GM12878 (cell line): ENCODE measurements at regions not wholly inside any gene's neighbourhood (a gene's known extent, or its start where the extent isn't known, plus 50 kb on each side); places are given as distances from the start of the nearest gene placed in this dataset.

Source experiments
- ATAC-seq: fragments of 200-7000 bp; cut with Tn5 transposase; 3 replicates; pipeline ENCODE4 v1.9.1; 2020; ENCODE audit warnings: mild to moderate bottlenecking, moderate library complexity
- BruUV-seq: library from RNA; stranded (reverse); fragments of 400-500 nt; replicated peaks from 2 replicates; lab custom pipeline; 2021; lab: Mats Ljungman, UMichigan
- CTCF ChIA-PET: fragments of 300-600 bp; sonication (Branson Sonifier 250); formaldehyde crosslinking; extraction: SDS; loops from one replicate; lab custom pipeline; 2021; ENCODE audit warnings: inconsistent platforms; lab: Yijun Ruan, JAX
- POLR2A ChIA-PET: fragments of 350-600 bp; formaldehyde crosslinking; extraction: SDS; loops from one replicate; lab custom pipeline; 2021; ENCODE audit warnings: inconsistent platforms; lab: Charles Lee
- RAD21 ChIA-PET: fragments of 300-600 bp; sonication (Branson Sonifier 250); formaldehyde crosslinking; loops from one replicate; lab custom pipeline; 2023; ENCODE audit warnings: antibody characterized with exemption; ENCODE audit not compliant: unreplicated experiment; lab: Charles Lee
- SMC1A ChIA-PET: fragments of 300-600 bp; sonication (Branson Sonifier 250); formaldehyde crosslinking; loops from one replicate; lab custom pipeline; 2023; ENCODE audit not compliant: unreplicated experiment, uncharacterized antibody; lab: Charles Lee
- DNase-seq: peaks from one replicate; pipeline ENCODE4 v3.0.0-alpha.2; 2011; ENCODE audit warnings: low read depth, low spot score
- FAIRE-seq: peaks from 3 replicates; lab custom pipeline; 2011; peaks lifted over from hg19 to GRCh38; lab: Jason Lieb, UNC
- H2AFZ ChIP-seq: 2 replicates; pipeline ENCODE4 v1.6.0; 2011; ENCODE audit warnings: low read depth, low read length, control low read depth; ENCODE audit not compliant: control insufficient read depth
- H3K27ac ChIP-seq: 2 replicates; pipeline ENCODE4 v1.5.1; 2011; ENCODE audit warnings: control low read depth; ENCODE audit not compliant: control insufficient read depth, insufficient read depth
- H3K27me3 ChIP-seq, 2 experiments: replicated peaks in 1 of 2; 2 replicates each; pipeline versions ENCODE4 v1.6.0 to v1.6.1; 2011; ENCODE audit warnings: low read length in 1 of 2; ENCODE audit not compliant: control insufficient read depth in 2 of 2, insufficient read depth in 2 of 2
- H3K36me3 ChIP-seq, 2 experiments: 2 replicates each; pipeline ENCODE4 v1.5.1; 2011; ENCODE audit warnings: low read length in 1 of 2; ENCODE audit not compliant: control insufficient read depth in 2 of 2, insufficient read depth in 2 of 2
- H3K4me1 ChIP-seq: 2 replicates; pipeline ENCODE4 v1.6.1; 2011; ENCODE audit warnings: mild to moderate bottlenecking, low read length, moderate library complexity, mixed read lengths; ENCODE audit not compliant: control insufficient read depth, insufficient read depth
- H3K4me2 ChIP-seq: 2 replicates; pipeline ENCODE4 v1.6.0; 2011; ENCODE audit warnings: control low read depth; ENCODE audit not compliant: control insufficient read depth, insufficient read depth
- H3K4me3 ChIP-seq: fragments of 200-600 bp; sonication (generic); 2 replicates; pipeline ENCODE4 v1.5.1; 2016
- H3K79me2 ChIP-seq: 2 replicates; pipeline ENCODE4 v1.6.0; 2011; ENCODE audit warnings: low read length; ENCODE audit not compliant: control insufficient read depth, insufficient read depth
- H3K9ac ChIP-seq: 2 replicates; pipeline ENCODE4 v1.8.0; 2011; ENCODE audit warnings: low read length, control low read depth, mixed read lengths; ENCODE audit not compliant: control insufficient read depth, insufficient read depth
- H3K9me3 ChIP-seq: replicated peaks from 3 replicates; pipeline ENCODE4 v1.5.1; 2011; ENCODE audit warnings: mild to moderate bottlenecking, low read length; ENCODE audit not compliant: control insufficient read depth, insufficient read depth
- H4K20me1 ChIP-seq: 2 replicates; pipeline ENCODE4 v1.6.0; 2011; ENCODE audit not compliant: control insufficient read depth, insufficient read depth
- POLR2AphosphoS2 ChIP-seq: IDR thresholded peaks from 2 replicates; pipeline ENCODE4 v1.6.1; 2011; ENCODE audit warnings: low read depth, mild to moderate bottlenecking, low read length, improper control_type of control experiment, moderate library complexity
- STAT3 ChIP-seq: IDR thresholded peaks from 2 replicates; pipeline ENCODE4 v1.6.1; 2011; ENCODE audit warnings: low read depth, low read length, improper control_type of control experiment
- ZNF622 ChIP-seq: fragments of 450-650 bp; IDR thresholded peaks from 2 replicates; pipeline ENCODE4 v1.6.1; 2017; ENCODE audit warnings: mild to moderate bottlenecking, inconsistent platforms
- whole genome bisulfite sequencing: methylation state at CpG from one replicate; pipeline ENCODE4 v1.1.6; 2016; ENCODE audit warnings: low lambda C conversion rate; ENCODE audit not compliant: insufficient replicate concordance, insufficient coverage; ENCODE audit errors: missing lambda C conversion rate; 5-methylcytosine and 5-hydroxymethylcytosine counted together
- in situ Hi-C: fragments of 300-500 bp; cut with MboI; formaldehyde crosslinking; loops from 9 replicates; pipeline ENCODE4 v1.14.3; 2018; ENCODE audit warnings: mixed read lengths
- intact Hi-C: fragments of 100-400 bp; cut with micrococcal nuclease; formaldehyde crosslinking; loops from one replicate; pipeline ENCODE4 v1.14.2; 2022; ENCODE audit not compliant: unreplicated experiment
- TF ChIP-seq, protein P1 (sequence below): fragments of 450-650 bp; IDR thresholded peaks from 2 replicates; pipeline ENCODE4 v1.6.1; 2017; ENCODE audit warnings: mild to moderate bottlenecking, moderate library complexity

DNA sequence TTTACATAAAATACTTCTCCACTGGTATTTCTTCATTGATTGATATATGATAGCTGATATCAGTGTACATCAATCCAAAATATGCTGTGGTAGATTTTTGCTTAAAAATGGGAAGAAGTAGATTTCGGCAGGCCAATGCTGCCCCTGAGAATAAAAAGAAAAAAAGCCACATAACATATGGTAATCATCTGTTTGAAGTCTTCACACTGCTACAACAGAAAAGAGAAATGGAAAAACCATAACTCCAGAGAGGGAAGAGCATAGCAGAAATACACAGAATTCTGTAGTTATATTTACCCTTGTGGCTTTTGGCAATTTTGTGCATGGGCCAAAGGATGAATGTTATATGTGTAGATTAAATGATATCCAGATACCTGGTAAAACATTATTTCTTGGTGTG is 143.1 kb upstream of the KCNMB2 start:
- ATAC-seq (no peak), FAIRE-seq (no peak), DNase-seq (no peak)
- WGBS = 32% methylated on average over 1 of the region's 1 CpG
- Histone ChIP-seq H3K4me1 (no peaks in the 10 kb centered on the region), H4K20me1 (no peaks in the 10 kb centered on the region), H2AFZ (no peak overlapping the region), H3K4me2 (no peak overlapping the region), H3K27ac (no peak overlapping the region), H3K9ac (no peak overlapping the region), H3K27me3 (no peaks in the 10 kb centered on the region), H3K79me2 (no peaks in the 10 kb centered on the region), H3K4me3 (no peak overlapping the region), H3K9me3 (no peaks in the 10 kb centered on the region), H3K36me3 (no peaks in the 10 kb centered on the region)
- in situ Hi-C loops (no loop called here), intact Hi-C loops (no loop called here)
- POLR2A ChIA-PET = no interaction called here
- no TSS peak for BruUV-seq
- TF ChIP-seq STAT3 (no peak), ZNF622 (no peak), POLR2AphosphoS2 (no peak)
- TF ChIP-seq, protein P1, sequence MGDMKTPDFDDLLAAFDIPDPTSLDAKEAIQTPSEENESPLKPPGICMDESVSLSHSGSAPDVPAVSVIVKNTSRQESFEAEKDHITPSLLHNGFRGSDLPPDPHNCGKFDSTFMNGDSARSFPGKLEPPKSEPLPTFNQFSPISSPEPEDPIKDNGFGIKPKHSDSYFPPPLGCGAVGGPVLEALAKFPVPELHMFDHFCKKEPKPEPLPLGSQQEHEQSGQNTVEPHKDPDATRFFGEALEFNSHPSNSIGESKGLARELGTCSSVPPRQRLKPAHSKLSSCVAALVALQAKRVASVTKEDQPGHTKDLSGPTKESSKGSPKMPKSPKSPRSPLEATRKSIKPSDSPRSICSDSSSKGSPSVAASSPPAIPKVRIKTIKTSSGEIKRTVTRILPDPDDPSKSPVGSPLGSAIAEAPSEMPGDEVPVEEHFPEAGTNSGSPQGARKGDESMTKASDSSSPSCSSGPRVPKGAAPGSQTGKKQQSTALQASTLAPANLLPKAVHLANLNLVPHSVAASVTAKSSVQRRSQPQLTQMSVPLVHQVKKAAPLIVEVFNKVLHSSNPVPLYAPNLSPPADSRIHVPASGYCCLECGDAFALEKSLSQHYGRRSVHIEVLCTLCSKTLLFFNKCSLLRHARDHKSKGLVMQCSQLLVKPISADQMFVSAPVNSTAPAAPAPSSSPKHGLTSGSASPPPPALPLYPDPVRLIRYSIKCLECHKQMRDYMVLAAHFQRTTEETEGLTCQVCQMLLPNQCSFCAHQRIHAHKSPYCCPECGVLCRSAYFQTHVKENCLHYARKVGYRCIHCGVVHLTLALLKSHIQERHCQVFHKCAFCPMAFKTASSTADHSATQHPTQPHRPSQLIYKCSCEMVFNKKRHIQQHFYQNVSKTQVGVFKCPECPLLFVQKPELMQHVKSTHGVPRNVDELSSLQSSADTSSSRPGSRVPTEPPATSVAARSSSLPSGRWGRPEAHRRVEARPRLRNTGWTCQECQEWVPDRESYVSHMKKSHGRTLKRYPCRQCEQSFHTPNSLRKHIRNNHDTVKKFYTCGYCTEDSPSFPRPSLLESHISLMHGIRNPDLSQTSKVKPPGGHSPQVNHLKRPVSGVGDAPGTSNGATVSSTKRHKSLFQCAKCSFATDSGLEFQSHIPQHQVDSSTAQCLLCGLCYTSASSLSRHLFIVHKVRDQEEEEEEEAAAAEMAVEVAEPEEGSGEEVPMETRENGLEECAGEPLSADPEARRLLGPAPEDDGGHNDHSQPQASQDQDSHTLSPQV = no peak
- SMC1A ChIA-PET = interaction anchor here (1.8 kb wide), 1 partner anchor 8 kb away, joined by 7 read pairs; no protein-coding TSS in a partner anchor
- CTCF ChIA-PET = no interaction called here
- RAD21 ChIA-PET = no interaction called here
